GM19025 (cell line): ENCODE measurements at regions not wholly inside any gene's neighbourhood (a gene's known extent, or its start where the extent isn't known, plus 50 kb on each side); places are given as distances from the start of the nearest gene placed in this dataset.
"Not testable (repeated sequence)": the region's sequence is repeated elsewhere in the genome, so short reads cannot be mapped to it uniquely, and the experiment has no call there.

Experiments
- ATAC-seq: cut with Tn5 transposase; IDR thresholded peaks from one replicate; pipeline ENCODE4 v1.9.1; 2021; ENCODE audit warnings: mild to moderate bottlenecking, low read depth, moderate library complexity; ENCODE audit not compliant: unreplicated experiment

- ATAC-seq: no peak
Observed at GRCh38 chr4:177171588-177171987, 138.1 kb upstream of the NEIL3 start.

- ATAC-seq: no peak
Observed at GRCh38 chr4:177175473-177175872, 134.2 kb upstream of the NEIL3 start.

GRCh38 chr4:177177541-177178081 is 132.1 kb upstream of the NEIL3 start:
- no peak for ATAC-seq

GRCh38 chr4:177178246-177178645 is 131.4 kb upstream of the NEIL3 start:
- no peak for ATAC-seq

GRCh38 chr4:177182166-177182565 is 127.5 kb upstream of the NEIL3 start:
- no peak for ATAC-seq

- no peak for ATAC-seq
Observed at GRCh38 chr4:177182728-177183127, 126.9 kb upstream of the NEIL3 start.

GRCh38 chr4:177185151-177185550 is 124.5 kb upstream of the NEIL3 start:
- no peak for ATAC-seq

GRCh38 chr4:177185579-177185978 is 124.1 kb upstream of the NEIL3 start:
- no peak for ATAC-seq

GRCh38 chr4:177187371-177187770 is 122.3 kb upstream of the NEIL3 start:
- ATAC-seq: no peak

- ATAC-seq: no peak
Observed at GRCh38 chr4:177190995-177191580, 118.6 kb upstream of the NEIL3 start.

- ATAC-seq: no peak
Observed at GRCh38 chr4:177191586-177191985, 118.1 kb upstream of the NEIL3 start.

GRCh38 chr4:177191991-177192390 is 117.7 kb upstream of the NEIL3 start:
- ATAC-seq: no peak

- not testable (repeated sequence) for ATAC-seq
Observed at GRCh38 chr4:177193024-177193715, 116.5 kb upstream of the NEIL3 start.

- ATAC-seq: no peak
Observed at GRCh38 chr4:177194906-177195305, 114.8 kb upstream of the NEIL3 start.

- ATAC-seq: no peak
Observed at GRCh38 chr4:177196615-177197014, 113.1 kb upstream of the NEIL3 start.

GRCh38 chr4:177201614-177202013 is 108.1 kb upstream of the NEIL3 start:
- ATAC-seq: no peak

- no peak for ATAC-seq
Observed at GRCh38 chr4:177204126-177204525, 105.5 kb upstream of the NEIL3 start.

- ATAC-seq: no peak
Observed at GRCh38 chr4:177214935-177215334, 94.7 kb upstream of the NEIL3 start.

GRCh38 chr4:177220376-177220775 is 89.3 kb upstream of the NEIL3 start:
- ATAC-seq: no peak

- ATAC-seq: no peak
Observed at GRCh38 chr4:177222781-177223180, 86.9 kb upstream of the NEIL3 start.

- peak; percentile 84 for ATAC-seq
Observed at GRCh38 chr4:177225605-177226004, 84.1 kb upstream of the NEIL3 start.

- no peak for ATAC-seq
Observed at GRCh38 chr4:177227636-177228035, 82.0 kb upstream of the NEIL3 start.
